DOHH2 (cell line): ENCODE measurements at regions not wholly inside any gene's neighbourhood (a gene's known extent, or its start where the extent isn't known, plus 50 kb on each side); places are given as distances from the start of the nearest gene placed in this dataset.

Source experiments
- CTCF ChIP-seq: fragments of 200-600 bp; sonication (generic); IDR thresholded peaks from one replicate; pipeline ENCODE4 v1.5.1; 2014; ENCODE audit warnings: antibody characterized with exemption, mild to moderate bottlenecking, low read depth, low read length; ENCODE audit not compliant: poor library complexity, severe bottlenecking
- EZH2phosphoT487 ChIP-seq: fragments of 200-600 bp; sonication (generic); IDR thresholded peaks from 2 replicates; pipeline ENCODE4 v1.6.1; 2017; ENCODE audit warnings: borderline replicate concordance, mild to moderate bottlenecking, antibody characterized with exemption, low read length, moderate library complexity, mixed read lengths

DNA sequence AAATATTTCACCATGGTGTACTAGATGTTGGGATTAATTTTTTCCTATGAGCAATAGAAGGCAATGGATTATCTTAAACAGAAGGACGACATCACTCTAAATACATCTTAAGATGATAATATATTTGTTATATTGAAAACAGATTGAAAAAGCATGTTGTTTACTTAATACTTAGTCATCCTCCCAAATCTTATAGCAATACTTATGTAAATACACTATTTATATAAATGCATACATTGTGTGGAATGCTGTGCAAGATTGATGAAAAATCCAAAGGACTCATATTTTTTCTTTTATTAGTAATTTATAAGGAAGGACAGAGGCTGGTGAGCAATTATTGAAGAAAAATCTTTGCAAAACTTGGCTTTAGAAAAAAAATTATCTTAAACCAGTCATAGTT, 593.5 kb downstream of the MMUT start:
- TF ChIP-seq CTCF: no peak
- no peak for TF ChIP-seq EZH2phosphoT487
